Endothelial cell of umbilical vein (primary cell): ENCODE measurements at regions not wholly inside any gene's neighbourhood (a gene's known extent, or its start where the extent isn't known, plus 50 kb on each side); places are given as distances from the start of the nearest gene placed in this dataset.

Source experiments
- BruUV-seq: library from RNA; stranded (reverse); fragments of 400-500 nt; replicated peaks from 2 replicates; lab custom pipeline; 2021; lab: Mats Ljungman, UMichigan
- CTCF ChIA-PET: fragments of 300-600, 350-600 bp; sonication (Branson Sonifier 250); formaldehyde crosslinking; loops from one replicate; lab custom pipeline; 2021; ENCODE audit warnings: antibody characterized with exemption, inconsistent platforms; lab: Charles Lee
- POLR2A ChIA-PET: fragments of 300-600, 350-600 bp; sonication (Branson Sonifier 250); formaldehyde crosslinking; loops from one replicate; lab custom pipeline; 2021; ENCODE audit warnings: antibody characterized with exemption, inconsistent platforms; lab: Charles Lee
- DNase-seq: peaks from one replicate; pipeline ENCODE4 v3.0.0-alpha.2; 2011; ENCODE audit warnings: low read depth, low spot score
- FAIRE-seq: peaks from 2 replicates; lab custom pipeline; 2011; peaks lifted over from hg19 to GRCh38; lab: Jason Lieb, UNC
- H2AFZ ChIP-seq: 2 replicates; pipeline ENCODE4 v1.6.0; 2012; ENCODE audit warnings: low read depth, low read length, control low read depth, inconsistent platforms
- H3K27ac ChIP-seq: 2 replicates; pipeline ENCODE4 v1.5.1; 2011; ENCODE audit warnings: low read depth, mild to moderate bottlenecking, control low read depth, low read length, moderate library complexity; ENCODE audit not compliant: insufficient read depth
- H3K27me3 ChIP-seq, 2 experiments: 2 replicates each; pipeline versions ENCODE4 v1.6.0 to v1.6.1; 2011; ENCODE audit warnings: low read length in 2 of 2, mixed read lengths in 1 of 2; ENCODE audit not compliant: control insufficient read depth in 2 of 2, insufficient read depth in 2 of 2
- H3K36me3 ChIP-seq, 2 experiments: 2 replicates in 1 of 2; 3 replicates in 1 of 2; pipeline ENCODE4 v1.5.1; 2011; ENCODE audit warnings: low read length in 2 of 2, mild to moderate bottlenecking in 1 of 2, moderate library complexity in 1 of 2; ENCODE audit not compliant: control insufficient read depth in 2 of 2, insufficient read depth in 2 of 2; ENCODE audit errors: extremely low read depth in 1 of 2
- H3K4me1 ChIP-seq: 3 replicates; pipeline ENCODE4 v1.5.1; 2011; ENCODE audit warnings: mild to moderate bottlenecking, low read length; ENCODE audit not compliant: control insufficient read depth, insufficient read depth; ENCODE audit errors: extremely low read depth
- H3K4me2 ChIP-seq: 2 replicates; pipeline ENCODE4 v1.6.1; 2011; ENCODE audit warnings: low read length, control low read depth, mixed read lengths; ENCODE audit not compliant: insufficient read depth
- H3K4me3 ChIP-seq, 3 experiments: fragments of 200-600 bp in 1 of 3; sonication (generic), shearing (Covaris generic) in 1 of 3; replicated peaks in 1 of 3; 2 replicates each; pipeline ENCODE4 v1.5.1; 2011 to 2016; ENCODE audit warnings: control low read depth in 3 of 3, low read length in 3 of 3, mild to moderate bottlenecking in 2 of 3, inconsistent platforms in 1 of 3, low read depth in 1 of 3, moderate library complexity in 1 of 3; ENCODE audit not compliant: insufficient read depth in 1 of 3
- H3K79me2 ChIP-seq: 2 replicates; pipeline ENCODE4 v1.6.0; 2012; ENCODE audit warnings: low read length, inconsistent platforms; ENCODE audit not compliant: control insufficient read depth, insufficient read depth
- H3K9ac ChIP-seq: replicated peaks from 2 replicates; pipeline ENCODE3; 2011; ENCODE audit warnings: low read length, control low read depth; ENCODE audit not compliant: insufficient read depth; ENCODE audit errors: extremely low read depth
- H3K9me1 ChIP-seq: replicated peaks from 3 replicates; pipeline ENCODE4 v1.6.0; 2011; ENCODE audit warnings: mild to moderate bottlenecking, low read length; ENCODE audit not compliant: control insufficient read depth, insufficient read depth; ENCODE audit errors: extremely low read depth
- H3K9me3 ChIP-seq: replicated peaks from 2 replicates; pipeline ENCODE4 v1.5.1; 2012; ENCODE audit warnings: low read length, inconsistent platforms; ENCODE audit not compliant: control insufficient read depth, insufficient read depth
- H4K20me1 ChIP-seq: replicated peaks from 2 replicates; pipeline ENCODE3; 2011; ENCODE audit warnings: mild to moderate bottlenecking, low read length; ENCODE audit not compliant: control insufficient read depth, insufficient read depth; ENCODE audit errors: extremely low read depth
- EZH2 ChIP-seq: IDR thresholded peaks from 2 replicates; pipeline ENCODE4 v1.6.1; 2012; ENCODE audit warnings: borderline replicate concordance, low read depth, mild to moderate bottlenecking, moderate library complexity, low read length, inconsistent platforms; ENCODE audit not compliant: severe bottlenecking
- FOS ChIP-seq: IDR thresholded peaks from 2 replicates; pipeline ENCODE4 v1.6.1; 2011; ENCODE audit warnings: mild to moderate bottlenecking, low read length, moderate library complexity, borderline replicate concordance; ENCODE audit not compliant: insufficient read depth
- GATA2 ChIP-seq: IDR thresholded peaks from 2 replicates; pipeline ENCODE4 v1.7.0; 2011; ENCODE audit warnings: low read depth, mild to moderate bottlenecking, moderate library complexity, mixed read lengths, low read length; ENCODE audit not compliant: insufficient read length, insufficient read depth
- JUN ChIP-seq: IDR thresholded peaks from 2 replicates; pipeline ENCODE4 v1.6.1; 2011; ENCODE audit warnings: borderline replicate concordance, low read depth; ENCODE audit not compliant: insufficient read length, insufficient read depth
- MYC ChIP-seq: IDR thresholded peaks from one replicate; pipeline ENCODE4 v1.6.1; 2011; ENCODE audit warnings: mild to moderate bottlenecking, low read depth, low read length
- POLR2A ChIP-seq: IDR thresholded peaks from 2 replicates; pipeline ENCODE4 v1.6.1; 2012; ENCODE audit warnings: low read depth, mild to moderate bottlenecking, control low read depth, low read length
- POLR2AphosphoS5 ChIP-seq: IDR thresholded peaks from 2 replicates; pipeline ENCODE4 v1.6.1; 2012; ENCODE audit warnings: low read depth, mild to moderate bottlenecking, control low read depth, low read length, moderate library complexity; ENCODE audit not compliant: insufficient read depth
- dilution Hi-C: fragments of 300-500 bp; cut with MboI; formaldehyde crosslinking; loops from one replicate; pipeline ENCODE4 v1.15.0; 2019; ENCODE audit warnings: low sequenced_read_pairs; ENCODE audit not compliant: extremely low pct_ligation_motif_present
- intact Hi-C: fragments of 100-400 bp; cut with micrococcal nuclease; formaldehyde crosslinking; loops from one replicate; pipeline ENCODE4 v1.10.0; 2022
- TF ChIP-seq, protein P1 (sequence below), 2 donors: IDR thresholded peaks; 1 replicate in 1 of 2; 2 replicates in 1 of 2; pipeline ENCODE4 v1.5.1; 2011; ENCODE audit warnings: low read length in 2 of 2, mild to moderate bottlenecking in 2 of 2, moderate library complexity in 2 of 2, control low read depth in 1 of 2, inconsistent platforms in 1 of 2, low read depth in 1 of 2; ENCODE audit not compliant: insufficient read depth in 1 of 2; ENCODE audit errors: extremely low read depth in 1 of 2
- TF ChIP-seq, protein P2 (sequence below): IDR thresholded peaks from 2 replicates; pipeline ENCODE4 v1.6.1; 2011; ENCODE audit not compliant: insufficient read depth, insufficient read length

DNA sequence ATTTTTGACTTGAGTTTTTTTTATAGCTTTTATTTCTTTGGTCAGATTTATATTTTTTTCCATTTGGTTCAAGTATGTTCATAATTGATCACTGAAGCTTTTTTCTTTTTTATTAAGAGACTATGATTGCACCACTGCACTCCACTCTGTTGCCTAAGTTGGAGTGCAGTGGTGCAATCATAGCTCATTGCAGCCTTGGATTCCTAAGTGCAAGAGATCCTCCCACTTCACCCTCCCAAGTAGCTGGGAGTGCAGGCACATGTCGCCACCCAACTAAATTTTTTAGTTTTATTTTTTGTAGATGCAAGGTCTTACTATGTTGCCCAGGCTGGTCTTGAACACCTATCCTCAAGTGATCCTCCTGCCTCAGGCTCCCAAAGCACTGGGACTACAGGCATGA, 97.7 kb upstream of the KIF5B start:
- Histone ChIP-seq H3K4me2 (no peak overlapping the region), H3K27ac (no peak overlapping the region), H3K9me3 (no peaks in the 10 kb centered on the region), H3K79me2 (no peaks in the 10 kb centered on the region), H4K20me1 (no peaks in the 10 kb centered on the region), H3K27me3 (no peaks in the 10 kb centered on the region), H3K9me1 (no peaks in the 10 kb centered on the region), H3K36me3 (no peaks in the 10 kb centered on the region), H3K4me1 (peaks cover 33% of the 10 kb centered on the region), H3K4me3 (no peak overlapping the region), H3K9ac (no peak overlapping the region), H2AFZ (no peak overlapping the region)
- intact Hi-C loops (no loop called here), dilution Hi-C loops (no loop called here)
- BruUV-seq = no TSS peak
- TF ChIP-seq GATA2 (no peak), EZH2 (no peak), JUN (no peak), POLR2AphosphoS5 (no peak), MYC (no peak), POLR2A (no peak), FOS (no peak)
- TF ChIP-seq, protein P1, sequence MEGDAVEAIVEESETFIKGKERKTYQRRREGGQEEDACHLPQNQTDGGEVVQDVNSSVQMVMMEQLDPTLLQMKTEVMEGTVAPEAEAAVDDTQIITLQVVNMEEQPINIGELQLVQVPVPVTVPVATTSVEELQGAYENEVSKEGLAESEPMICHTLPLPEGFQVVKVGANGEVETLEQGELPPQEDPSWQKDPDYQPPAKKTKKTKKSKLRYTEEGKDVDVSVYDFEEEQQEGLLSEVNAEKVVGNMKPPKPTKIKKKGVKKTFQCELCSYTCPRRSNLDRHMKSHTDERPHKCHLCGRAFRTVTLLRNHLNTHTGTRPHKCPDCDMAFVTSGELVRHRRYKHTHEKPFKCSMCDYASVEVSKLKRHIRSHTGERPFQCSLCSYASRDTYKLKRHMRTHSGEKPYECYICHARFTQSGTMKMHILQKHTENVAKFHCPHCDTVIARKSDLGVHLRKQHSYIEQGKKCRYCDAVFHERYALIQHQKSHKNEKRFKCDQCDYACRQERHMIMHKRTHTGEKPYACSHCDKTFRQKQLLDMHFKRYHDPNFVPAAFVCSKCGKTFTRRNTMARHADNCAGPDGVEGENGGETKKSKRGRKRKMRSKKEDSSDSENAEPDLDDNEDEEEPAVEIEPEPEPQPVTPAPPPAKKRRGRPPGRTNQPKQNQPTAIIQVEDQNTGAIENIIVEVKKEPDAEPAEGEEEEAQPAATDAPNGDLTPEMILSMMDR (IDR thresholded peaks at IDR 0.05; ENCODE audit: extremely low read depth in 1 of 2, insufficient read depth in 1 of 2, low read depth in 1 of 2, low read length in 2 of 2) = no peak
- TF ChIP-seq, protein P2, sequence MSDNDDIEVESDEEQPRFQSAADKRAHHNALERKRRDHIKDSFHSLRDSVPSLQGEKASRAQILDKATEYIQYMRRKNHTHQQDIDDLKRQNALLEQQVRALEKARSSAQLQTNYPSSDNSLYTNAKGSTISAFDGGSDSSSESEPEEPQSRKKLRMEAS = no peak
- FAIRE-seq (no peak), DNase-seq (no peak)
- CTCF ChIA-PET = interaction anchor here (1.1 kb wide), 1 partner anchor 16 kb away, joined by 3 read pairs; no protein-coding TSS in a partner anchor
- POLR2A ChIA-PET = no interaction called here
